ENCODE measurements at regions not wholly inside any gene's neighbourhood (a gene's known extent, or its start where the extent isn't known, plus 50 kb on each side); places are given as distances from the start of the nearest gene placed in this dataset.

GRCh38 chr12:112671564-112671963 lies 120.0 kb upstream of the RPH3A start:
- TF ChIP-seq CTCF (tag by site-specific recombination; IDR thresholded peaks at IDR 0.05) (no peak), HOXA7 (CRISPR knock-in tag; IDR thresholded peaks at IDR 0.05; ENCODE audit: borderline replicate concordance) (no peak), ZNF121 (tag by site-specific recombination; IDR thresholded peaks at IDR 0.05) (no peak), ZNF529 (tag by site-specific recombination; IDR thresholded peaks at IDR 0.05; ENCODE audit: insufficient replicate concordance) (no peak), ZNF175 (tag by site-specific recombination; IDR thresholded peaks at IDR 0.05) (no peak), ZNF600 (tag by site-specific recombination; IDR thresholded peaks at IDR 0.05) (no peak), ZNF24 (tag by site-specific recombination; IDR thresholded peaks at IDR 0.05) (no peak), ZNF398 (tag by site-specific recombination; IDR thresholded peaks at IDR 0.05) (no peak), ZNF221 (tag by site-specific recombination; IDR thresholded peaks at IDR 0.05; ENCODE audit: borderline replicate concordance) (no peak)

All from HEK293 (cell line).